ENCODE measurements at regions not wholly inside any gene's neighbourhood (a gene's known extent, or its start where the extent isn't known, plus 50 kb on each side); places are given as distances from the start of the nearest gene placed in this dataset.

DNA sequence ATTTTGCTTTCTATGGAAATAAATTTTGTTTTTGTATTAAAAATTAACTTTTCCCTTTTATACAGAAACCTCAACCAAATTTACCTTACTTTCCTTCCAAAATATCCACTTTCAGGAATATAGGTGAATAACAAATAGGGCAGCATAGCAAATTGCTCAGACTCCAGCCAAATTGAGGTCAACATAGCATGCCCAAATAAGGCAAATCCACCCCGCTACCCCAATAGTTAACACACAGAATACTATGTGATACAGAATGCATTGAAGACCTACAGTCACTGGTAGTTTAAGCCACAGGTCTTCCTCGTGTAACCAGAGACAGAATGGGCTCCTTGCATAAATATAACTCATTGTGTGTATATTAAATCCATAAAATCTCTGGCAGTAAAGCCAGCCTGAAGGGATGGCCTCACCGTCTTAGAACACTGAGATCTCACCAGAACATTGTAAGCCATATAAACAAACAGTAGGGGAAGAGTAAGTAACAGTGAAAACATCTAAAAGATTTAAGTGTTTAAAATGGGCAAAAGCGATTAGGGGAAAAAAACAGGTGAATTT is 72.2 kb downstream of the PMAIP1 start:
- TF ChIP-seq, protein P1, sequence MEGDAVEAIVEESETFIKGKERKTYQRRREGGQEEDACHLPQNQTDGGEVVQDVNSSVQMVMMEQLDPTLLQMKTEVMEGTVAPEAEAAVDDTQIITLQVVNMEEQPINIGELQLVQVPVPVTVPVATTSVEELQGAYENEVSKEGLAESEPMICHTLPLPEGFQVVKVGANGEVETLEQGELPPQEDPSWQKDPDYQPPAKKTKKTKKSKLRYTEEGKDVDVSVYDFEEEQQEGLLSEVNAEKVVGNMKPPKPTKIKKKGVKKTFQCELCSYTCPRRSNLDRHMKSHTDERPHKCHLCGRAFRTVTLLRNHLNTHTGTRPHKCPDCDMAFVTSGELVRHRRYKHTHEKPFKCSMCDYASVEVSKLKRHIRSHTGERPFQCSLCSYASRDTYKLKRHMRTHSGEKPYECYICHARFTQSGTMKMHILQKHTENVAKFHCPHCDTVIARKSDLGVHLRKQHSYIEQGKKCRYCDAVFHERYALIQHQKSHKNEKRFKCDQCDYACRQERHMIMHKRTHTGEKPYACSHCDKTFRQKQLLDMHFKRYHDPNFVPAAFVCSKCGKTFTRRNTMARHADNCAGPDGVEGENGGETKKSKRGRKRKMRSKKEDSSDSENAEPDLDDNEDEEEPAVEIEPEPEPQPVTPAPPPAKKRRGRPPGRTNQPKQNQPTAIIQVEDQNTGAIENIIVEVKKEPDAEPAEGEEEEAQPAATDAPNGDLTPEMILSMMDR (IDR thresholded peaks at IDR 0.05), result no peak
- TF ChIP-seq POLR2A (IDR thresholded peaks at IDR 0.05), result no peak

Data from lower leg skin (tissue), 3 donors.